CD4-positive, alpha-beta T cell treated with Interleukin-6 for 4 hours (primary cell): ENCODE measurements at regions not wholly inside any gene's neighbourhood (a gene's known extent, or its start where the extent isn't known, plus 50 kb on each side); places are given as distances from the start of the nearest gene placed in this dataset.

Experiments
- DNase-seq: peaks from one replicate; pipeline ENCODE4 v3.0.0-alpha.2; 2020; ENCODE audit warnings: mixed read lengths

- no peak for DNase-seq
Observed at GRCh38 chr2:121001641-121002040, 266.0 kb downstream of the GLI2 start.

- DNase-seq: no peak
Observed at GRCh38 chr2:121002597-121002996, 266.9 kb downstream of the GLI2 start.

- no peak for DNase-seq
Observed at GRCh38 chr2:121003391-121003790, 267.7 kb downstream of the GLI2 start.

GRCh38 chr2:121004359-121004758, 268.7 kb downstream of the GLI2 start:
- no peak for DNase-seq

GRCh38 chr2:121004950-121005349, 269.3 kb downstream of the GLI2 start:
- no peak for DNase-seq

- no peak for DNase-seq
Observed at GRCh38 chr2:121005453-121005852, 269.8 kb downstream of the GLI2 start.

GRCh38 chr2:121006743-121007489, 271.2 kb downstream of the GLI2 start:
- no peak for DNase-seq

GRCh38 chr2:121007490-121007853, 271.8 kb downstream of the GLI2 start:
- no peak for DNase-seq

- no peak for DNase-seq
Observed at GRCh38 chr2:121008975-121009374, 273.3 kb downstream of the GLI2 start.

- DNase-seq: no peak
Observed at GRCh38 chr2:121010998-121011397, 274.0 kb downstream of the TFCP2L1 start.

GRCh38 chr2:121014876-121015275, 270.1 kb downstream of the TFCP2L1 start:
- DNase-seq: no peak

- DNase-seq: no peak
Observed at GRCh38 chr2:121015971-121016485, 269.0 kb downstream of the TFCP2L1 start.

- DNase-seq: no peak
Observed at GRCh38 chr2:121017396-121017795, 267.6 kb downstream of the TFCP2L1 start.

- DNase-seq: no peak
Observed at GRCh38 chr2:121018136-121019061, 266.6 kb downstream of the TFCP2L1 start.

- DNase-seq: no peak
Observed at GRCh38 chr2:121019071-121019470, 265.9 kb downstream of the TFCP2L1 start.

GRCh38 chr2:121019756-121020155, 265.2 kb downstream of the TFCP2L1 start:
- no peak for DNase-seq

- DNase-seq: no peak
Observed at GRCh38 chr2:121021685-121022084, 263.3 kb downstream of the TFCP2L1 start.

GRCh38 chr2:121028577-121028976, 256.4 kb downstream of the TFCP2L1 start:
- DNase-seq: no peak

GRCh38 chr2:121030523-121030922, 254.5 kb downstream of the TFCP2L1 start:
- DNase-seq: no peak

- no peak for DNase-seq
Observed at GRCh38 chr2:121031568-121032340, 253.2 kb downstream of the TFCP2L1 start.

- DNase-seq: no peak
Observed at GRCh38 chr2:121033461-121033996, 251.5 kb downstream of the TFCP2L1 start.

- no peak for DNase-seq
Observed at GRCh38 chr2:121034551-121034950, 250.5 kb downstream of the TFCP2L1 start.

- DNase-seq: no peak
Observed at GRCh38 chr2:121036226-121036692, 248.7 kb downstream of the TFCP2L1 start.
